Activated T-cell treated with anti-CD3 and anti-CD28 coated beads, Interleukin-2, amount 50 U/mL, for 72 hours (primary cell): ENCODE measurements at regions not wholly inside any gene's neighbourhood (a gene's known extent, or its start where the extent isn't known, plus 50 kb on each side); places are given as distances from the start of the nearest gene placed in this dataset.
A peak's percentile ranks its signal among the peaks of the same experiment; 100 is the strongest.
"Not testable (repeated sequence)": the region's sequence is repeated elsewhere in the genome, so short reads cannot be mapped to it uniquely, and the experiment has no call there.

ENCODE experiments used
- ATAC-seq, 2 donors: fragments of 150-1000 bp; cut with Tn5 transposase; replicated peaks in 1 of 2; 2 replicates each; pipeline ENCODE4 v1.10.0; 2021; ENCODE audit warnings: moderate library complexity in 2 of 2, mild to moderate bottlenecking in 1 of 2
- DNase-seq, 2 donors: peaks; one replicate each; pipeline ENCODE4 v3.0.0; 2021 to 2022; ENCODE audit warnings: mixed read lengths in 1 of 2
- H3K27ac Mint-ChIP-seq: one replicate; pipeline ENCODE4 v1.8.0; 2022; ENCODE audit warnings: mild to moderate bottlenecking, moderate library complexity, mixed read lengths
- H3K27me3 Mint-ChIP-seq: one replicate; pipeline ENCODE4 v1.8.0; 2022; ENCODE audit warnings: low read depth, mixed read lengths
- H3K36me3 Mint-ChIP-seq, 2 donors: one replicate each; pipeline ENCODE4 v1.8.0; 2022; ENCODE audit warnings: mixed read lengths in 2 of 2, mild to moderate bottlenecking in 1 of 2; ENCODE audit not compliant: insufficient read depth in 2 of 2
- H3K4me1 Mint-ChIP-seq: one replicate; pipeline ENCODE4 v1.8.0; 2022; ENCODE audit warnings: low read depth, mixed read lengths
- H3K4me3 Mint-ChIP-seq, 2 donors: one replicate each; pipeline ENCODE4 v1.8.0; 2022; ENCODE audit warnings: mild to moderate bottlenecking in 2 of 2, mixed read lengths in 2 of 2, moderate library complexity in 2 of 2
- H3K9me3 Mint-ChIP-seq, 2 donors: one replicate each; pipeline ENCODE4 v1.8.0; 2022; ENCODE audit warnings: mixed read lengths in 2 of 2

DNA sequence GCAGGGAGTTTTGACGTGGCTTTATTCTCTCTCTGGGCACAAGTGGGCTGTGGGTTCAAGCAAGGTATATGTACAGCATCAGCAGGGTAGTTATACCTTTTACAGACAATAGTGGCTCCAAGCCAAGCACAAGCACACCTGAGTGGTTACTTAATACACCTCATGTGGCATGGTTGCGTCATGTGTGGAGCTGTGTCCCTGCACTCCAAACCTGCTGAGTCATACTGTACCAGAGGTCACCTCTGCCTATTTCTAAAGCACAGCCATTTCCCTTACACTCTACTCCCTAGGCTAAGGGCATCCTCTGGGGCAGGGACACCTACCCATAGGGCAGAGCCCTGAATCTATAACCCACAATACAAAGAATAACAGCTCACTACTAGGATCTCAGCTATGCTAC lies 147.3 kb downstream of the OSTF1 start:
- DNase-seq (no peak), ATAC-seq (no peak)
- Mint-ChIP-seq H3K36me3 (no peaks in the 10 kb centered on the region), H3K4me3 (no peak overlapping the region), H3K4me1 (no peaks in the 10 kb centered on the region), H3K27me3 (no peaks in the 10 kb centered on the region), H3K27ac (no peak overlapping the region), H3K9me3 (peaks cover 0 to 3% of the 10 kb centered on the region in 2 donors)

- H3K4me3 Mint-ChIP-seq = no peak overlapping the region
- ATAC-seq (peak; percentile 85 to 89), DNase-seq (peak; percentile 33)
- H3K27ac Mint-ChIP-seq = no peak overlapping the region
- H3K27me3 Mint-ChIP-seq = no peaks in the 10 kb centered on the region
- peaks cover 0 to 3% of the 10 kb centered on the region in 2 donors for H3K9me3 Mint-ChIP-seq
- H3K36me3 Mint-ChIP-seq = no peaks in the 10 kb centered on the region
- H3K4me1 Mint-ChIP-seq = no peaks in the 10 kb centered on the region
These were observed 150.1 kb downstream of the OSTF1 start for GRCh38 chr9:75238311-75238976.

GRCh38 chr9:75239176-75239575 lies 150.9 kb downstream of the OSTF1 start:
- peaks cover 0 to 3% of the 10 kb centered on the region in 2 donors for H3K9me3 Mint-ChIP-seq
- H3K4me3 Mint-ChIP-seq = no peak overlapping the region
- no peak overlapping the region for H3K27ac Mint-ChIP-seq
- no peaks in the 10 kb centered on the region for H3K27me3 Mint-ChIP-seq
- DNase-seq (no peak), ATAC-seq (no peak)
- no peaks in the 10 kb centered on the region for H3K36me3 Mint-ChIP-seq
- H3K4me1 Mint-ChIP-seq = no peaks in the 10 kb centered on the region

GRCh38 chr9:75242426-75242825 lies 154.1 kb downstream of the OSTF1 start:
- Mint-ChIP-seq H3K4me3 (no peak overlapping the region), H3K27ac (no peak overlapping the region), H3K9me3 (peaks cover 2 to 4% of the 10 kb centered on the region in 2 donors), H3K27me3 (no peaks in the 10 kb centered on the region), H3K4me1 (no peaks in the 10 kb centered on the region), H3K36me3 (peaks cover 2 to 5% of the 10 kb centered on the region in 2 donors)
- ATAC-seq = no peak
- no peak for DNase-seq

- no peak for ATAC-seq
- Mint-ChIP-seq H3K4me3 (no peak overlapping the region), H3K4me1 (no peaks in the 10 kb centered on the region), H3K27ac (no peak overlapping the region), H3K36me3 (peaks cover 16 to 19% of the 10 kb centered on the region in 2 donors), H3K9me3 (peaks cover 18 to 21% of the 10 kb centered on the region in 2 donors), H3K27me3 (no peaks in the 10 kb centered on the region)
- no peak for DNase-seq
These were observed 158.6 kb downstream of the OSTF1 start for GRCh38 chr9:75246949-75247348.

GRCh38 chr9:75265525-75265972 lies 177.2 kb downstream of the OSTF1 start:
- H3K27me3 Mint-ChIP-seq = no peaks in the 10 kb centered on the region
- H3K9me3 Mint-ChIP-seq = peaks cover 0 to 1% of the 10 kb centered on the region in 2 donors
- H3K36me3 Mint-ChIP-seq = peaks cover 0 to 1% of the 10 kb centered on the region in 2 donors
- peak; percentile 36 to 56 for DNase-seq
- H3K4me1 Mint-ChIP-seq = no peaks in the 10 kb centered on the region
- no peak overlapping the region for H3K4me3 Mint-ChIP-seq
- H3K27ac Mint-ChIP-seq = no peak overlapping the region
- ATAC-seq = peak; percentile 56 to 58

- no peaks in the 10 kb centered on the region for H3K4me1 Mint-ChIP-seq
- peaks cover 3 to 5% of the 10 kb centered on the region in 2 donors for H3K9me3 Mint-ChIP-seq
- no peak overlapping the region for H3K4me3 Mint-ChIP-seq
- no peaks in the 10 kb centered on the region for H3K36me3 Mint-ChIP-seq
- DNase-seq (no peak), ATAC-seq (no peak)
- no peaks in the 10 kb centered on the region for H3K27me3 Mint-ChIP-seq
- no peak overlapping the region for H3K27ac Mint-ChIP-seq
These were observed 180.9 kb downstream of the OSTF1 start for GRCh38 chr9:75269197-75269596.

- H3K4me3 Mint-ChIP-seq = not testable (repeated sequence)
These were observed 184.7 kb downstream of the OSTF1 start for GRCh38 chr9:75273055-75273454.

GRCh38 chr9:75274781-75275180 lies 186.5 kb downstream of the OSTF1 start:
- H3K9me3 Mint-ChIP-seq = peaks cover 3 to 8% of the 10 kb centered on the region in 2 donors
- ATAC-seq (no peak), DNase-seq (no peak)
- no peaks in the 10 kb centered on the region for H3K27me3 Mint-ChIP-seq
- no peaks in the 10 kb centered on the region for H3K4me1 Mint-ChIP-seq
- no peaks in the 10 kb centered on the region for H3K36me3 Mint-ChIP-seq
- no peak overlapping the region for H3K27ac Mint-ChIP-seq
- H3K4me3 Mint-ChIP-seq = no peak overlapping the region

More at GRCh38 chr9:75273055-75273454, 184.7 kb downstream of the OSTF1 start:
- not testable (repeated sequence) for H3K4me1 Mint-ChIP-seq, H3K9me3 Mint-ChIP-seq, H3K27ac Mint-ChIP-seq, DNase-seq, ATAC-seq, H3K36me3 Mint-ChIP-seq, H3K27me3 Mint-ChIP-seq

DNA sequence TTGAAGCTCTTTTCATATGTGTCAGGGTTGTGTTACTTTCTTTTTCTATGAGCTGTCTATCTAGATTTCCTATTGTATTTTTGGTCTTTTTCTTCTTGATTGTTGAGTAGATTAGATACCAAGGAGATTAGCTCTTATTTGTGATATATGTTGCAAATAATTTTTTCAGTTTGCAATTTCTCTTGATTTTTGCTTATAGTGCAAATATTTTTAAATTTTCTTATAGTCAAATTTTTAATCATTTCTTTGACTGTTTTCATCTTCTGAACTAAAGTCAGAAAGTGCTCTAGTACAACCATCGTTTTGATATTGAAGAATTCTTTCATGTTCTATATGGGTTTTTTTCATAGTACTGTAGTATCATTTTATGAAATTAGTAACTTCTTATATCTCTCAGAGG lies 193.7 kb downstream of the OSTF1 start:
- Mint-ChIP-seq H3K4me3 (no peak overlapping the region), H3K4me1 (no peaks in the 10 kb centered on the region), H3K27ac (no peak overlapping the region), H3K36me3 (peaks cover 0 to 6% of the 10 kb centered on the region in 2 donors), H3K27me3 (no peaks in the 10 kb centered on the region), H3K9me3 (peaks cover 0 to 17% of the 10 kb centered on the region in 2 donors)
- DNase-seq = no peak
- ATAC-seq = no peak

DNA sequence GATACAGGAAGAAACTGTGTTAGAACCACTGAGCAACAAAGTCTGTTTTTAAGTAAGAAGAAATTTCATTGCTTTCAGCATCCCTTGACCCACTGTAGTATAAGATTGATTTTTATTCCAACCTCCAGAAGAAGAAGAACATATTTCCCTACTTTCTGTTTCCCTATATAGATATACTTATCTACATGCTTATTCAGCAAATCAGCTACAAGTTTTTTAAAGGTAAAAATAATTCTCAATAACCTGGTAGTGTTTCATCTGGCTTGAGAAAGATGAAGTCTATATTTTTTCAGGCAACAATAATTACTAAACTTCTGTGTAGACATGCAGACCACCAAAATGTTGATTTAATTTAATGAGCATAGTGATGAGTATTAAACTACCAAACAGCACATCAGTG lies 201.0 kb downstream of the OSTF1 start:
- ATAC-seq (no peak), DNase-seq (no peak)
- no peak overlapping the region for H3K4me3 Mint-ChIP-seq

DNA sequence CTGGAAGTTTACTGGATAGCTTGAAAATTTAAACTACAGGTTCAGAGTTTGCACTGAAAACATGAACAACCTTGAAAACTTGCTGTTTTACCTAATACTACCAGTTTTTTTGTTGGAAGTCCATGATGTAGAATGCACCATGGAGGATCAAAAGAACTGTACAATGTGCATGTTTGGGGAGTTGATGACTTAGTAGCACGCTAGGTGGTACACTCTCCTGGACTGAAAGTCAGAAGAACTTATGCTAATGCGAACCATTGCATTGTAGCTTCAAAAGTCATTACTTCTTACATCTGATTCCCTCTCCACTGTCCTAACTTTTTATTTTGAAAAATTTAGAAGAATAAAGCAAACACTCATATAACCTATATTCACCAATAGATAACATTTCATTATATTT lies 211.0 kb downstream of the OSTF1 start:
- ATAC-seq (no peak), DNase-seq (no peak)
- Mint-ChIP-seq H3K4me1 (no peaks in the 10 kb centered on the region), H3K27ac (no peak overlapping the region), H3K27me3 (no peaks in the 10 kb centered on the region), H3K4me3 (no peak overlapping the region), H3K9me3 (peaks cover 0 to 1% of the 10 kb centered on the region in 2 donors), H3K36me3 (no peaks in the 10 kb centered on the region)

More for the DNA sequence above, 201.0 kb downstream of the OSTF1 start:
- H3K4me1 Mint-ChIP-seq = no peaks in the 10 kb centered on the region
- H3K36me3 Mint-ChIP-seq = peaks cover 0 to 6% of the 10 kb centered on the region in 2 donors
- H3K27me3 Mint-ChIP-seq = no peaks in the 10 kb centered on the region
- H3K9me3 Mint-ChIP-seq = peaks cover 0 to 22% of the 10 kb centered on the region in 2 donors
- no peak overlapping the region for H3K27ac Mint-ChIP-seq

- ATAC-seq = no peak
- H3K36me3 Mint-ChIP-seq = peaks cover 0 to 4% of the 10 kb centered on the region in 2 donors
- no peak overlapping the region for H3K4me3 Mint-ChIP-seq
- no peaks in the 10 kb centered on the region for H3K4me1 Mint-ChIP-seq
- peaks cover 4 to 11% of the 10 kb centered on the region in 2 donors for H3K9me3 Mint-ChIP-seq
- no peak overlapping the region for H3K27ac Mint-ChIP-seq
- H3K27me3 Mint-ChIP-seq = no peaks in the 10 kb centered on the region
- DNase-seq = no peak
These were observed 245.3 kb downstream of the OSTF1 start for GRCh38 chr9:75333624-75334023.

- Mint-ChIP-seq H3K9me3 (peaks cover 4 to 15% of the 10 kb centered on the region in 2 donors), H3K27me3 (no peaks in the 10 kb centered on the region), H3K27ac (no peak overlapping the region), H3K4me1 (no peaks in the 10 kb centered on the region), H3K4me3 (no peak overlapping the region), H3K36me3 (peaks cover 0 to 2% of the 10 kb centered on the region in 2 donors)
- DNase-seq (no peak), ATAC-seq (no peak)
These were observed 270.5 kb downstream of the OSTF1 start for GRCh38 chr9:75358846-75359245.
